ENCODE measurements at regions not wholly inside any gene's neighbourhood (a gene's known extent, or its start where the extent isn't known, plus 50 kb on each side); places are given as distances from the start of the nearest gene placed in this dataset.

GRCh38 chr6:139871803-139872510 lies 497.5 kb upstream of the CITED2 start:
- TF ChIP-seq CTCF (IDR thresholded peaks at IDR 0.05) (no peak), POLR2A (IDR thresholded peaks at IDR 0.05) (no peak)

Measured in Peyer's patch (tissue), 4 donors.